B cell (primary cell): ENCODE measurements at regions not wholly inside any gene's neighbourhood (a gene's known extent, or its start where the extent isn't known, plus 50 kb on each side); places are given as distances from the start of the nearest gene placed in this dataset.

Experiments
- ATAC-seq: fragments of 200-7000 bp; cut with Tn5 transposase; one replicate; pipeline ENCODE4 v1.10.0; 2021; ENCODE audit warnings: low read depth, mild to moderate bottlenecking, moderate number of reproducible peaks, moderate library complexity
- CTCF ChIA-PET: fragments of 350-600 bp; sonication (Branson Sonifier 250); formaldehyde crosslinking; loops from one replicate; lab custom pipeline; 2021; ENCODE audit warnings: antibody characterized with exemption, inconsistent platforms; lab: Charles Lee
- POLR2A ChIA-PET: fragments of 350-600 bp; sonication (Branson Sonifier 250); formaldehyde crosslinking; loops from one replicate; lab custom pipeline; 2021; ENCODE audit warnings: antibody characterized with exemption; lab: Charles Lee
- DNase-seq: peaks from one replicate; pipeline ENCODE4 v3.0.0; 2013
- H2AFZ ChIP-seq: 2 replicates; pipeline ENCODE4 v1.6.1; 2012; ENCODE audit warnings: mild to moderate bottlenecking, low read depth, low read length; ENCODE audit not compliant: insufficient read depth, poor library complexity, severe bottlenecking
- H3K27ac ChIP-seq, 2 donors: 1 replicate in 1 of 2; 2 replicates in 1 of 2; pipeline ENCODE4 v1.5.1; 2012 to 2013; ENCODE audit warnings: low read length in 2 of 2, mild to moderate bottlenecking in 2 of 2, moderate library complexity in 1 of 2
- H3K27me3 ChIP-seq, 4 experiments: fragments of 200-600 bp in 1 of 4; sonication (generic) in 1 of 4; replicated peaks in 1 of 4; 1 replicate in 2 of 4; 2 replicates in 2 of 4; pipeline versions ENCODE4 v1.6.1 to v1.7.0; 2013 to 2016; ENCODE audit warnings: low read length in 3 of 4, mild to moderate bottlenecking in 2 of 4, mixed read lengths in 1 of 4, moderate library complexity in 1 of 4; ENCODE audit not compliant: insufficient read depth in 4 of 4, control insufficient read depth in 3 of 4; ENCODE audit errors: control extremely low read depth in 1 of 4
- H3K36me3 ChIP-seq, 2 experiments: replicated peaks in 1 of 2; 1 replicate in 1 of 2; 2 replicates in 1 of 2; pipeline versions ENCODE4 v1.6.1 to v1.7.1; 2013; ENCODE audit warnings: low read length in 1 of 2; ENCODE audit not compliant: insufficient read depth in 2 of 2, control insufficient read depth in 1 of 2; ENCODE audit errors: control extremely low read depth in 1 of 2, extremely low read depth in 1 of 2
- H3K4me1 ChIP-seq, 2 donors: fragments of 200-600 bp in 1 of 2; sonication (generic) in 1 of 2; 1 replicate in 1 of 2; 2 replicates in 1 of 2; pipeline versions ENCODE4 v1.5.1 to v1.6.1; 2013 to 2017; ENCODE audit warnings: low read length in 2 of 2; ENCODE audit not compliant: control insufficient read depth in 2 of 2, insufficient read depth in 2 of 2
- H3K4me2 ChIP-seq: replicated peaks from 2 replicates; pipeline ENCODE3; 2012; ENCODE audit warnings: mild to moderate bottlenecking, low read depth, low read length; ENCODE audit not compliant: poor library complexity, severe bottlenecking
- H3K4me3 ChIP-seq, 5 experiments: fragments of 200-600 bp in 1 of 5; sonication (generic) in 1 of 5; 1 replicate in 3 of 5; 2 replicates in 2 of 5; pipeline versions ENCODE4 v1.5.1 to v1.7.0; 2011 to 2016; ENCODE audit warnings: low read length in 4 of 5, mild to moderate bottlenecking in 4 of 5, low read depth in 2 of 5, control low read depth in 1 of 5, moderate library complexity in 1 of 5; ENCODE audit not compliant: insufficient read depth in 1 of 5; ENCODE audit errors: control extremely low read depth in 1 of 5, extremely low read depth in 1 of 5
- H3K79me2 ChIP-seq: fragments of 200-600 bp; sonication (generic); one replicate; pipeline ENCODE4 v1.6.0; 2016; ENCODE audit warnings: low read length; ENCODE audit not compliant: control insufficient read depth, insufficient read depth
- H3K9ac ChIP-seq: fragments of 200-600 bp; sonication (generic); 2 replicates; pipeline ENCODE4 v1.6.1; 2017; ENCODE audit warnings: mild to moderate bottlenecking, low read length, moderate library complexity
- H3K9me3 ChIP-seq, 3 donors: one replicate each; pipeline versions ENCODE4 v1.6.1 to v1.7.1; 2013; ENCODE audit warnings: low read length in 2 of 3; ENCODE audit not compliant: control insufficient read depth in 2 of 3, insufficient read depth in 1 of 3; ENCODE audit errors: control extremely low read depth in 1 of 3
- H4K20me1 ChIP-seq: 2 replicates; pipeline ENCODE4 v1.6.0; 2012; ENCODE audit warnings: mild to moderate bottlenecking, low read length; ENCODE audit not compliant: insufficient read depth, control insufficient read depth, poor library complexity, severe bottlenecking
- H3K27ac Mint-ChIP-seq: one replicate; pipeline ENCODE4 v1.8.0; 2021; ENCODE audit warnings: mixed read lengths
- H3K27me3 Mint-ChIP-seq: one replicate; pipeline ENCODE4 v1.8.0; 2021; ENCODE audit warnings: mixed read lengths
- H3K4me1 Mint-ChIP-seq: one replicate; pipeline ENCODE4 v1.8.0; 2021; ENCODE audit warnings: mixed read lengths
- H3K4me3 Mint-ChIP-seq: one replicate; pipeline ENCODE4 v1.8.0; 2021; ENCODE audit warnings: mixed read lengths
- H3K9me3 Mint-ChIP-seq: one replicate; pipeline ENCODE4 v1.8.0; 2022; ENCODE audit warnings: mixed read lengths; ENCODE audit not compliant: insufficient read depth
- CTCF ChIP-seq: fragments of 200-600 bp; IDR thresholded peaks from one replicate; pipeline ENCODE4 v1.8.0; 2022; ENCODE audit warnings: antibody characterized with exemption, mild to moderate bottlenecking
- EZH2 ChIP-seq: IDR thresholded peaks from 2 replicates; pipeline ENCODE4 v1.6.1; 2012; ENCODE audit warnings: borderline replicate concordance, low read depth, mild to moderate bottlenecking, moderate library complexity, low read length; ENCODE audit not compliant: insufficient read depth, poor library complexity, severe bottlenecking
- WGBS: methylation state at CpG from one replicate; pipeline ENCODE4 v1.1.5; 2013; ENCODE audit warnings: missing lambda C conversion rate; ENCODE audit not compliant: insufficient coverage; 5-methylcytosine and 5-hydroxymethylcytosine counted together
- intact Hi-C: fragments of 100-400 bp; cut with micrococcal nuclease; formaldehyde crosslinking; loops from one replicate; pipeline ENCODE4 v1.10.0; 2022

- POLR2A ChIA-PET, result no interaction called here
- no peaks in the 10 kb centered on the region for H3K79me2 ChIP-seq
- 83% methylated on average over 3 of the region's 3 CpGs for WGBS
- CTCF ChIA-PET, result no interaction called here
- no peak overlapping the region for H3K4me3 Mint-ChIP-seq
- H3K4me1 ChIP-seq, result no peaks in the 10 kb centered on the region
- H4K20me1 ChIP-seq, result no peaks in the 10 kb centered on the region
- H3K4me1 Mint-ChIP-seq, result no peaks in the 10 kb centered on the region
- peaks cover 0 to 10% (median 3%) of the 10 kb centered on the region in 3 donors for H3K9me3 ChIP-seq
- no peaks in the 10 kb centered on the region for H3K27me3 Mint-ChIP-seq
- H2AFZ ChIP-seq, result no peak overlapping the region
- no peak for TF ChIP-seq CTCF
- no peak for TF ChIP-seq EZH2
- H3K27ac ChIP-seq, result no peak overlapping the region
- no peak overlapping the region for H3K27ac Mint-ChIP-seq
- H3K9ac ChIP-seq, result no peak overlapping the region
- intact Hi-C loops, result no loop called here
- H3K4me2 ChIP-seq, result no peak overlapping the region
- no peaks in the 10 kb centered on the region for H3K36me3 ChIP-seq
- ATAC-seq, result no peak
- no peaks in the 10 kb centered on the region for H3K27me3 ChIP-seq
- H3K9me3 Mint-ChIP-seq, result peaks cover 4% of the 10 kb centered on the region
- no peak for DNase-seq
- no peak overlapping the region for H3K4me3 ChIP-seq
These were observed 739.0 kb upstream of the NECTIN3 start for GRCh38 chr3:110332629-110333028.

- no CpG with 5 or more reads among the region's 2 CpGs for WGBS
- CTCF ChIA-PET, result no interaction called here
These were observed 730.6 kb upstream of the NECTIN3 start for GRCh38 chr3:110341047-110341446.

More at GRCh38 chr3:110341047-110341446, 730.6 kb upstream of the NECTIN3 start:
- no peak overlapping the region for H2AFZ ChIP-seq
- H3K79me2 ChIP-seq, result no peaks in the 10 kb centered on the region
- no peak for DNase-seq
- H3K27me3 ChIP-seq, result no peaks in the 10 kb centered on the region
- no peak for ATAC-seq
- H3K4me3 ChIP-seq, result no peak overlapping the region
- intact Hi-C loops, result no loop called here
- no peaks in the 10 kb centered on the region for H3K4me1 Mint-ChIP-seq
- no peaks in the 10 kb centered on the region for H3K27me3 Mint-ChIP-seq
- no peaks in the 10 kb centered on the region for H3K4me1 ChIP-seq
- H3K27ac ChIP-seq, result no peak overlapping the region
- POLR2A ChIA-PET, result no interaction called here
- H3K36me3 ChIP-seq, result no peaks in the 10 kb centered on the region
- H3K9me3 Mint-ChIP-seq, result peaks cover 4% of the 10 kb centered on the region
- peaks cover 0 to 5% (median 1%) of the 10 kb centered on the region in 3 donors for H3K9me3 ChIP-seq
- TF ChIP-seq EZH2, result no peak
- no peak for TF ChIP-seq CTCF
- H3K9ac ChIP-seq, result no peak overlapping the region
- H3K27ac Mint-ChIP-seq, result no peak overlapping the region
- H3K4me3 Mint-ChIP-seq, result no peak overlapping the region
- no peak overlapping the region for H3K4me2 ChIP-seq
- H4K20me1 ChIP-seq, result no peaks in the 10 kb centered on the region
